Transverse colon (tissue), 3 donors: ENCODE measurements at regions not wholly inside any gene's neighbourhood (a gene's known extent, or its start where the extent isn't known, plus 50 kb on each side); places are given as distances from the start of the nearest gene placed in this dataset.

Experiments used
- POLR2A ChIP-seq: fragments of 450-650 bp; IDR thresholded peaks from one replicate; pipeline ENCODE4 v1.6.1; 2016; ENCODE audit warnings: antibody characterized with exemption, mild to moderate bottlenecking, moderate library complexity
- TF ChIP-seq, protein P1 (sequence below), 5 experiments: fragments of 200-600 bp in 3 of 5; fragments of 450-650 bp in 2 of 5; sonication (generic) in 3 of 5; IDR thresholded peaks; 1 replicate in 2 of 5; 2 replicates in 3 of 5; pipeline ENCODE4 v1.5.1; 2016 to 2017; ENCODE audit warnings: antibody characterized with exemption in 5 of 5, inconsistent platforms in 3 of 5, mild to moderate bottlenecking in 2 of 5, moderate library complexity in 1 of 5

DNA sequence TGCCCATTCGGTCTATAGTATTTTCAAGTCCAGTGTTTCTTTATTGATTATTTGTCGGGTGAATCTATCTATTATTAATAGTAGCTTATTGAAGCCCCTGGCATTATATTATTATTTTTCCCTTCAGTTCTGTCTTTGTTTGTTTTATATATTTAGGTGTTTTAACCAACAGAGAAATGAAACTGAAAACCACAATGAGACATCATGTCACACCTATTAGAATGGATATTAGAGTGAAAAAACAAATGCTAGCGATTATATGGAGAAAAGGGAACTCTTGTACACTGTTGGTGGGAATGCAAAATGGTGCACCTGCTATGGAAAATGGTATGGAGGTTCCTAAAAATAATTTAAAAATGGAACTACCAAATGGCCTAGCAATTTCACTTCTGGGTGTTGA is 272.5 kb downstream of the ADAM29 start:
- TF ChIP-seq, protein P1, sequence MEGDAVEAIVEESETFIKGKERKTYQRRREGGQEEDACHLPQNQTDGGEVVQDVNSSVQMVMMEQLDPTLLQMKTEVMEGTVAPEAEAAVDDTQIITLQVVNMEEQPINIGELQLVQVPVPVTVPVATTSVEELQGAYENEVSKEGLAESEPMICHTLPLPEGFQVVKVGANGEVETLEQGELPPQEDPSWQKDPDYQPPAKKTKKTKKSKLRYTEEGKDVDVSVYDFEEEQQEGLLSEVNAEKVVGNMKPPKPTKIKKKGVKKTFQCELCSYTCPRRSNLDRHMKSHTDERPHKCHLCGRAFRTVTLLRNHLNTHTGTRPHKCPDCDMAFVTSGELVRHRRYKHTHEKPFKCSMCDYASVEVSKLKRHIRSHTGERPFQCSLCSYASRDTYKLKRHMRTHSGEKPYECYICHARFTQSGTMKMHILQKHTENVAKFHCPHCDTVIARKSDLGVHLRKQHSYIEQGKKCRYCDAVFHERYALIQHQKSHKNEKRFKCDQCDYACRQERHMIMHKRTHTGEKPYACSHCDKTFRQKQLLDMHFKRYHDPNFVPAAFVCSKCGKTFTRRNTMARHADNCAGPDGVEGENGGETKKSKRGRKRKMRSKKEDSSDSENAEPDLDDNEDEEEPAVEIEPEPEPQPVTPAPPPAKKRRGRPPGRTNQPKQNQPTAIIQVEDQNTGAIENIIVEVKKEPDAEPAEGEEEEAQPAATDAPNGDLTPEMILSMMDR (IDR thresholded peaks at IDR 0.05): no peak
- TF ChIP-seq POLR2A: no peak
